ENCODE measurements at regions not wholly inside any gene's neighbourhood (a gene's known extent, or its start where the extent isn't known, plus 50 kb on each side); places are given as distances from the start of the nearest gene placed in this dataset.
"Not testable (repeated sequence)": the region's sequence is repeated elsewhere in the genome, so short reads cannot be mapped to it uniquely, and the experiment has no call there.

GRCh38 chr14:76264384-76264783 is 111.6 kb upstream of the ESRRB start:
- no peak for DNase-seq (ENCODE audit: extremely low read depth in 1 of 11, low read depth in 9 of 11, low spot score in 4 of 11)

- DNase-seq (ENCODE audit: extremely low read depth in 1 of 11, low read depth in 9 of 11, low spot score in 4 of 11), result peak; percentile 12 to 64 (median 37)
These were observed 108.5 kb upstream of the ESRRB start for GRCh38 chr14:76267322-76268046.

DNA sequence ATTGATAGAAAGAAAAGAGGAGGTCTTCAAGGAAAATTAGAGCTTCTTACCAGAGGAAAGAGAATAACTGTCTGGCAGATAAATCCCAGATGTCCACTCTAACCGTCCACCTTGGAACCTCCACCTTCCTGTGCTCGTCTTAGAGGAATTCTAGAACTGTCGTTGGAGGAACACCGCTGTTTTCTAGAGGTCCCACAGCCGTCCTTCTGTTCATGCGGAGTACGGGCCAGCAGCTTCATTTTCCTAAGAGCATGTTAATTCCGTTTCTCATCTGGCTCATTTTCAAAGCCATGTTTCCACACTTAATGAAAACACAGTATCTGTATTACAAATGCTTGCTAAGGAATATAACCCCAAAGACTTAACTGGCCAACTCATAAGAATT is 107.9 kb upstream of the ESRRB start:
- peak in 3 of 11 donors; percentile 4 to 11 (median 8) for DNase-seq (ENCODE audit: extremely low read depth in 1 of 11, low read depth in 9 of 11, low spot score in 4 of 11)

GRCh38 chr14:76268700-76269099 is 107.2 kb upstream of the ESRRB start:
- no peak for DNase-seq (ENCODE audit: extremely low read depth in 1 of 11, low read depth in 9 of 11, low spot score in 4 of 11)

- no peak for DNase-seq (ENCODE audit: extremely low read depth in 1 of 11, low read depth in 9 of 11, low spot score in 4 of 11)
These were observed 104.7 kb upstream of the ESRRB start for GRCh38 chr14:76271041-76271755.

- DNase-seq (ENCODE audit: extremely low read depth in 1 of 11, low read depth in 9 of 11, low spot score in 4 of 11), result no peak
These were observed 103.6 kb upstream of the ESRRB start for GRCh38 chr14:76272349-76272748.

DNA sequence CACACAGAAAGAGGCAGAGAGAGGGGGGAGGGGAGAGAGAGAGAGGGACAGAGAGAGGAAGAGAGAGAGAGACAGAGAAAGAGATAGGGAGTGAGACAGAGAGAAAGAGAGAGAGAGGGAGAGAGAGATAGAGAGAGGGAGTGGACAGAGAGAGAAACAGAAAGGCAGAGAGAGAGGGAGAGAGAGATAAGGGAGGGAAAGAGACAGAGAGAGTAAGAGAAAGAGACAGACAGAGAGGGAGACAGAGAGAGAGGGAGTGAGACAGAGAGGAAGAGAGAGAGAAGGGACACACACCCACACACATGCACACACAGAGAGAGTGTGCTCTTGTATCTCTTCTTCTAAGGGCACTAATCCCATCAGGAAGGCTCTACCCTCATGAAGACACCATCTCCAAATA is 103.2 kb upstream of the ESRRB start:
- no peak for DNase-seq (ENCODE audit: extremely low read depth in 1 of 11, low read depth in 9 of 11, low spot score in 4 of 11)

- no peak for DNase-seq (ENCODE audit: extremely low read depth in 1 of 11, low read depth in 9 of 11, low spot score in 4 of 11)
These were observed 102.6 kb upstream of the ESRRB start for GRCh38 chr14:76273346-76273745.

GRCh38 chr14:76274324-76274723 is 101.6 kb upstream of the ESRRB start:
- no peak for DNase-seq (ENCODE audit: extremely low read depth in 1 of 11, low read depth in 9 of 11, low spot score in 4 of 11)

- no peak for DNase-seq (ENCODE audit: extremely low read depth in 1 of 11, low read depth in 9 of 11, low spot score in 4 of 11)
These were observed 98.3 kb upstream of the ESRRB start for GRCh38 chr14:76277586-76278130.

DNA sequence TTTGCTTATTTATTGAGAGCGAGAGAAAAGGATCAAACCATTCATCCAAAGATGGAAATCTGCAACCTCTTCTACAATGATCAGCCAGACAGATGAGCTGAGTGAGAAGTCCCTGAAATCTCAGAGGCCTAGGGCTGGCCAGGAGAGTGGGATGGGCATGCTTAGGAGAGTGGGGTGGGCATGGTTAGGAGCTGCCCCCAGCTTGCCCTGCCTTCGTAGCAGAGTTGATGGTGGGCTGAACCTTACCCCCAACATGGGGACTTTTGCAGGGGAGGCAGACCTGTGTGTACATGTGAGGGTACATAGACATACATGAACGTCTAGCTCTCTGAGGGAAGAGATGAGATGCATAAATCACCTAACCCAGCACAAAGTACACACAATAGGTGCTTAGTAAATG is 95.7 kb upstream of the ESRRB start:
- no peak for DNase-seq (ENCODE audit: extremely low read depth in 1 of 11, low read depth in 9 of 11, low spot score in 4 of 11)

DNA sequence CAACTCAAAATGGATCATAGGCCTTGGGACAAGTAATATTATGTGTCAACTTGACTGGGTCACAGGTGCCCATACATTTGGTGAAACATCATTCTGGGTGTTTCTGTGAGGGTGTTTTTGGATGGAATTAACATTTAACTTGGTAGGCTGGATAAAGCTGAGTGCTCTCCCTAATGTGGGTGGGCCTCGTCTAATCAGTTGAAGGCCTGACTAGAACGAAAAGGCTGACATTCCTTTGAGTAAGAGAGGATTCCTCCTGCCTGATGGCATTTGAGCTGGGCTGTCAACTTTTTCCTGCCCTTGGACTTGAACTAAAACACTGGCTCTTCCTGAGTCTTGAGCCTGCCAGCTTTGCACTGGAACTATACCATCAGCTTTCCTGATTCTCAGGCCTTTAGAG is 93.4 kb upstream of the ESRRB start:
- DNase-seq (ENCODE audit: extremely low read depth in 1 of 11, low read depth in 9 of 11, low spot score in 4 of 11), result no peak

- DNase-seq (ENCODE audit: extremely low read depth in 1 of 11, low read depth in 9 of 11, low spot score in 4 of 11), result no peak
These were observed 88.9 kb upstream of the ESRRB start for GRCh38 chr14:76287063-76287462.

- no peak for DNase-seq (ENCODE audit: extremely low read depth in 1 of 11, low read depth in 9 of 11, low spot score in 4 of 11)
These were observed 86.7 kb upstream of the ESRRB start for GRCh38 chr14:76289276-76289675.

- no peak for DNase-seq (ENCODE audit: extremely low read depth in 1 of 11, low read depth in 9 of 11, low spot score in 4 of 11)
These were observed 83.4 kb upstream of the ESRRB start for GRCh38 chr14:76292561-76292960.

- DNase-seq (ENCODE audit: extremely low read depth in 1 of 11, low read depth in 9 of 11, low spot score in 4 of 11), result no peak
These were observed 82.7 kb upstream of the ESRRB start for GRCh38 chr14:76293221-76293620.

GRCh38 chr14:76293923-76294322 is 82.0 kb upstream of the ESRRB start:
- peak in 6 of 11 donors; percentile 24 to 77 (median 53) for DNase-seq (ENCODE audit: extremely low read depth in 1 of 11, low read depth in 9 of 11, low spot score in 4 of 11)

DNA sequence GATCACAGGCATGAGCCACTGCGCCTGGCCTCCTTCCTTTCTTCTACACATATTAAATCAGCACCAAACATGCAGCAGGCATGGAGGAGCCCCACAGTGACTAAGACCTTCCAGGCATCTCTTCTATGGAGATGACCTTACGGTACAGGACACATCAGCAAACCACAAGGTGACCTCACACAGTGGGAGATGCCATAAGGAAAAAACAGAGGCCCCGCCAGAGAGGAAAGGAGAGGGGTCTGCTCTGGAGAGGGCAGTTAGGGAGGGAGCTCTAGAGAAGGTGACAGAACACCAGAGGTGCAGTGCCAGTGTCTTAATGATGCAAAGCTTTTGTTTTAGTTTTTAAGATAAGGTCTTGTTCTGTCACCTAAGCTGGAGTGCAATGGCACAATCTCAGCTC is 81.1 kb upstream of the ESRRB start:
- DNase-seq (ENCODE audit: extremely low read depth in 1 of 11, low read depth in 9 of 11, low spot score in 4 of 11), result no peak

DNA sequence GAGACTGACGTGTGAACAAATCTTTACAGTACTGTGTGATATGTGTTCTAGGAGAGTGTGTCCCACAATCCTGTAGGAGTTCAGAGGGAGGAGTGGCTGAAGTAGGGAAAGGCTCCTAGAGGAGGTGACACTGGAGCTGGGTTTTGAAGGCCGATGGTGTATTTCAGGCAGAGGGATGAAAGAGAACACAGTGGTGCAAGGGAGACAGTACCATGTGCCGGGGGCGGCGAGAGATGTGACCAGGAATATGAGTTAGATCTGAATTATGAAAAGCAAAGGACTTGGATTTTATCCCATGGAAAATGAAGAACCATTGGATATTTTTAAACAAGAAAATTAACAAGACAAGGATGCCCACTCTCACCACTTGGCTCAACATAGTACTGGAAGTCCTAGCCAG is 77.0 kb upstream of the ESRRB start:
- DNase-seq (ENCODE audit: extremely low read depth in 1 of 11, low read depth in 9 of 11, low spot score in 4 of 11), result no peak

GRCh38 chr14:76303188-76303587 is 72.7 kb upstream of the ESRRB start:
- not testable (repeated sequence) for DNase-seq (ENCODE audit: extremely low read depth in 1 of 11, low read depth in 9 of 11, low spot score in 4 of 11)
